ENCODE measurements at regions not wholly inside any gene's neighbourhood (a gene's known extent, or its start where the extent isn't known, plus 50 kb on each side); places are given as distances from the start of the nearest gene placed in this dataset.

- no peaks in the 10 kb centered on the region for H3K9me3 ChIP-seq (ENCODE audit: control insufficient read depth, insufficient read depth, low read depth, low read length)
- no peak overlapping the region for H3K27ac ChIP-seq (ENCODE audit: insufficient read depth, low read length)
- no peak overlapping the region for H3K4me2 ChIP-seq (ENCODE audit: extremely low read depth, insufficient read depth, low read length)
- TF ChIP-seq EZH2 (IDR thresholded peaks at IDR 0.05; ENCODE audit: low read length, missing control alignments) (no peak), CTCF (conservative IDR thresholded peaks at IDR 0.05 in 1 of 2, IDR thresholded peaks at IDR 0.05 in 1 of 2; ENCODE audit: low read depth in 1 of 2, low read length in 2 of 2) (no peak)
- no peaks in the 10 kb centered on the region for H3K27me3 ChIP-seq (ENCODE audit: control insufficient read depth, insufficient read depth, low read length)
- no peaks in the 10 kb centered on the region for H3K4me1 ChIP-seq (ENCODE audit: control insufficient read depth, extremely low read depth, insufficient read depth, low read length)
- no peak overlapping the region for H2AFZ ChIP-seq (ENCODE audit: low read length)
- no peaks in the 10 kb centered on the region for H3K36me3 ChIP-seq (ENCODE audit: control insufficient read depth, insufficient read depth, low read length)
- H3K9ac ChIP-seq (ENCODE audit: insufficient read depth, low read length), result no peak overlapping the region
- H3K4me3 ChIP-seq (replicated peaks in 1 of 4; ENCODE audit: control extremely low read depth in 1 of 4, insufficient read depth in 1 of 4, low read depth in 3 of 4, low read length in 4 of 4), result no peak overlapping the region
- DNase-seq (ENCODE audit: low read depth in 2 of 2), result no peak
- H4K20me1 ChIP-seq (ENCODE audit: control insufficient read depth, extremely low read depth, insufficient read depth, low read length), result no peaks in the 10 kb centered on the region
- no peaks in the 10 kb centered on the region for H3K79me2 ChIP-seq (ENCODE audit: control insufficient read depth, insufficient read depth, low read length)
Measured at GRCh38 chr5:44888435-44888834, 79.7 kb downstream of the MRPS30 start.

- no peaks in the 10 kb centered on the region for H3K9me3 ChIP-seq (ENCODE audit: control insufficient read depth, insufficient read depth, low read depth, low read length)
- H3K4me2 ChIP-seq (ENCODE audit: extremely low read depth, insufficient read depth, low read length), result no peak overlapping the region
- no peak overlapping the region for H3K9ac ChIP-seq (ENCODE audit: insufficient read depth, low read length)
- H3K79me2 ChIP-seq (ENCODE audit: control insufficient read depth, insufficient read depth, low read length), result no peaks in the 10 kb centered on the region
- H3K27me3 ChIP-seq (ENCODE audit: control insufficient read depth, insufficient read depth, low read length), result no peaks in the 10 kb centered on the region
- no peaks in the 10 kb centered on the region for H3K4me1 ChIP-seq (ENCODE audit: control insufficient read depth, extremely low read depth, insufficient read depth, low read length)
- no peak overlapping the region for H3K4me3 ChIP-seq (replicated peaks in 1 of 4; ENCODE audit: control extremely low read depth in 1 of 4, insufficient read depth in 1 of 4, low read depth in 3 of 4, low read length in 4 of 4)
- DNase-seq (ENCODE audit: low read depth in 2 of 2), result no peak
- H3K27ac ChIP-seq (ENCODE audit: insufficient read depth, low read length), result no peak overlapping the region
- H2AFZ ChIP-seq (ENCODE audit: low read length), result no peak overlapping the region
- no peaks in the 10 kb centered on the region for H4K20me1 ChIP-seq (ENCODE audit: control insufficient read depth, extremely low read depth, insufficient read depth, low read length)
- H3K36me3 ChIP-seq (ENCODE audit: control insufficient read depth, insufficient read depth, low read length), result no peaks in the 10 kb centered on the region
- TF ChIP-seq CTCF (conservative IDR thresholded peaks at IDR 0.05 in 1 of 2, IDR thresholded peaks at IDR 0.05 in 1 of 2; ENCODE audit: low read depth in 1 of 2, low read length in 2 of 2), result no peak
- no peak for TF ChIP-seq EZH2 (IDR thresholded peaks at IDR 0.05; ENCODE audit: low read length, missing control alignments)
Measured at GRCh38 chr5:44891116-44891515, 82.4 kb downstream of the MRPS30 start.

- no peak for DNase-seq (ENCODE audit: low read depth in 2 of 2)
- TF ChIP-seq EZH2 (IDR thresholded peaks at IDR 0.05; ENCODE audit: low read length, missing control alignments) (no peak), CTCF (conservative IDR thresholded peaks at IDR 0.05 in 1 of 2, IDR thresholded peaks at IDR 0.05 in 1 of 2; ENCODE audit: low read depth in 1 of 2, low read length in 2 of 2) (no peak)
- Histone ChIP-seq H4K20me1 (ENCODE audit: control insufficient read depth, extremely low read depth, insufficient read depth, low read length) (no peaks in the 10 kb centered on the region), H3K4me1 (ENCODE audit: control insufficient read depth, extremely low read depth, insufficient read depth, low read length) (no peaks in the 10 kb centered on the region), H3K9ac (ENCODE audit: insufficient read depth, low read length) (no peak overlapping the region), H3K27ac (ENCODE audit: insufficient read depth, low read length) (no peak overlapping the region), H3K36me3 (ENCODE audit: control insufficient read depth, insufficient read depth, low read length) (no peaks in the 10 kb centered on the region), H2AFZ (ENCODE audit: low read length) (no peak overlapping the region), H3K4me2 (ENCODE audit: extremely low read depth, insufficient read depth, low read length) (no peak overlapping the region), H3K79me2 (ENCODE audit: control insufficient read depth, insufficient read depth, low read length) (no peaks in the 10 kb centered on the region), H3K4me3 (replicated peaks in 1 of 4; ENCODE audit: control extremely low read depth in 1 of 4, insufficient read depth in 1 of 4, low read depth in 3 of 4, low read length in 4 of 4) (no peak overlapping the region), H3K27me3 (ENCODE audit: control insufficient read depth, insufficient read depth, low read length) (no peaks in the 10 kb centered on the region), H3K9me3 (ENCODE audit: control insufficient read depth, insufficient read depth, low read depth, low read length) (no peaks in the 10 kb centered on the region)
Measured at GRCh38 chr5:44900273-44900954, 91.7 kb downstream of the MRPS30 start.
